Liver (tissue), 8 donors: ENCODE measurements at regions not wholly inside any gene's neighbourhood (a gene's known extent, or its start where the extent isn't known, plus 50 kb on each side); places are given as distances from the start of the nearest gene placed in this dataset.
"Not testable (repeated sequence)": the region's sequence is repeated elsewhere in the genome, so short reads cannot be mapped to it uniquely, and the experiment has no call there.

Experiments
- DNase-seq: peaks from one replicate; pipeline ENCODE4 v3.0.0-alpha.2; 2017; ENCODE audit warnings: low spot score
- H3K27ac ChIP-seq, 2 donors: one replicate each; pipeline ENCODE4 v1.7.0; 2013; ENCODE audit warnings: inconsistent platforms in 2 of 2, low read length in 2 of 2, control low read depth in 1 of 2, low read depth in 1 of 2, mild to moderate bottlenecking in 1 of 2
- H3K27me3 ChIP-seq, 4 donors: one replicate each; pipeline versions ENCODE4 v1.6.1 to v1.7.0; 2013; ENCODE audit warnings: low read length in 3 of 4, inconsistent platforms in 1 of 4, mild to moderate bottlenecking in 1 of 4, moderate library complexity in 1 of 4; ENCODE audit not compliant: control insufficient read depth in 4 of 4, insufficient read depth in 4 of 4
- H3K36me3 ChIP-seq, 4 donors: one replicate each; pipeline versions ENCODE4 v1.6.1 to v1.7.0; 2013; ENCODE audit warnings: low read length in 3 of 4, mild to moderate bottlenecking in 3 of 4, low read depth in 1 of 4, moderate library complexity in 1 of 4; ENCODE audit not compliant: control insufficient read depth in 4 of 4, insufficient read depth in 3 of 4
- H3K4me1 ChIP-seq, 4 donors: one replicate each; pipeline versions ENCODE4 v1.6.1 to v1.7.0; 2013; ENCODE audit warnings: low read length in 3 of 4, mild to moderate bottlenecking in 3 of 4, moderate library complexity in 1 of 4; ENCODE audit not compliant: control insufficient read depth in 4 of 4, insufficient read depth in 4 of 4
- H3K4me3 ChIP-seq, 3 donors: one replicate each; pipeline versions ENCODE4 v1.6.1 to v1.7.0; 2013; ENCODE audit warnings: low read length in 3 of 3, control low read depth in 1 of 3, low read depth in 1 of 3, mild to moderate bottlenecking in 1 of 3
- H3K9ac ChIP-seq, 2 donors: one replicate each; pipeline ENCODE4 v1.7.0; 2013; ENCODE audit warnings: low read length in 2 of 2, mild to moderate bottlenecking in 2 of 2, moderate library complexity in 2 of 2, control low read depth in 1 of 2, low read depth in 1 of 2
- H3K9me3 ChIP-seq, 4 donors: one replicate each; pipeline versions ENCODE4 v1.6.1 to v1.7.0; 2013; ENCODE audit warnings: low read length in 3 of 4; ENCODE audit not compliant: control insufficient read depth in 4 of 4
- ATF3 ChIP-seq: IDR thresholded peaks from 2 replicates; pipeline ENCODE4 v1.6.1; 2016; ENCODE audit warnings: antibody characterized with exemption
- CTCF ChIP-seq: fragments of 150-350 bp; IDR thresholded peaks from 2 replicates; pipeline ENCODE4 v1.5.1; 2017; ENCODE audit warnings: improper control_type of control experiment, low read depth, low read length; ENCODE audit not compliant: missing input control
- EGR1 ChIP-seq, 2 donors: IDR thresholded peaks; 2 replicates each; pipeline ENCODE4 v1.6.1; 2016 to 2018; ENCODE audit warnings: antibody characterized with exemption in 2 of 2, low read depth in 2 of 2
- FOXA1 ChIP-seq: IDR thresholded peaks from 2 replicates; pipeline ENCODE4 v1.6.1; 2016; ENCODE audit warnings: antibody characterized with exemption
- FOXA2 ChIP-seq: IDR thresholded peaks from 2 replicates; pipeline ENCODE4 v1.6.1; 2016; ENCODE audit warnings: antibody characterized with exemption
- GABPA ChIP-seq, 2 donors: IDR thresholded peaks in 1 of 2; conservative IDR thresholded peaks in 1 of 2; 2 replicates each; pipeline ENCODE4 v1.6.1; 2016; ENCODE audit warnings: antibody characterized with exemption in 2 of 2, mild to moderate bottlenecking in 1 of 2, moderate library complexity in 1 of 2
- HNF4A ChIP-seq, 2 donors: conservative IDR thresholded peaks; 2 replicates each; pipeline ENCODE4 v1.6.1; 2016; ENCODE audit warnings: antibody characterized with exemption in 2 of 2, mild to moderate bottlenecking in 2 of 2
- HNF4G ChIP-seq: IDR thresholded peaks from 2 replicates; pipeline ENCODE4 v1.6.1; 2016; ENCODE audit warnings: antibody characterized with exemption
- MAX ChIP-seq: IDR thresholded peaks from 2 replicates; pipeline ENCODE4 v1.6.1; 2016; ENCODE audit warnings: antibody characterized with exemption
- NR2F2 ChIP-seq: IDR thresholded peaks from 2 replicates; pipeline ENCODE4 v1.6.1; 2016; ENCODE audit warnings: antibody characterized with exemption
- REST ChIP-seq: IDR thresholded peaks from 2 replicates; pipeline ENCODE4 v1.6.1; 2016; ENCODE audit warnings: antibody characterized with exemption, mild to moderate bottlenecking
- RXRA ChIP-seq, 2 donors: IDR thresholded peaks; 2 replicates each; pipeline ENCODE4 v1.6.1; 2017 to 2018; ENCODE audit warnings: antibody characterized with exemption in 2 of 2, mild to moderate bottlenecking in 1 of 2
- SP1 ChIP-seq: IDR thresholded peaks from 2 replicates; pipeline ENCODE4 v1.6.1; 2018; ENCODE audit warnings: antibody characterized with exemption, mild to moderate bottlenecking
- TAF1 ChIP-seq: conservative IDR thresholded peaks from 2 replicates; pipeline ENCODE4 v1.6.1; 2016; ENCODE audit warnings: antibody characterized with exemption, mild to moderate bottlenecking
- WGBS: extraction: QIAGEN DNeasy Blood & Tissue Kit; methylation state at CpG from one replicate; pipeline ENCODE4 v1.1.7; 2013; 5-methylcytosine and 5-hydroxymethylcytosine counted together
- donor health status: healthy.
- donor health status: healthy.
- donor health status: healthy.
- donor health status: healthy.
- donor health status: healthy.

DNA sequence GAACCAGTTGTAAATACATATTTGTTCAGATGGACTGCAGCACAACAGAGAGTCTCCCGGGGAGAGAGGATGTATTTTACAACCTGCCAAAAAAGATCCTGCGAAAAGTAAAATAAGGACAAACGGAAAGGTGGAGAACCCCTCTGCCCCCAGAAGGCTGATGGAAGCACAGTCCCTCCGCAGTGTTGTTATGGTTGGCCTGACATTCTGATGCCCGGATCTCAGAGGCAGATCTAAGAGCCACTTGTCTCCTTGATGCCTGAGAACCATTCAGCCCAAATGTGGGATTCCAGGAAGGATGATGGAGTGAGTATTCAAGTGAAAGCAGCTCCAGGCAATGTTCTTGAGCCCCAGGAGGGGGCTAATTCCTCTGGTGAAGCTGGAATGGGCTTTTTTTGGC, 458.7 kb downstream of the ZNF536 start (continued):
- TF ChIP-seq CTCF (no peak), GABPA (IDR thresholded peaks at IDR 0.05 in 1 of 2, conservative IDR thresholded peaks at IDR 0.05 in 1 of 2) (no peak), REST (no peak), RXRA (IDR thresholded peaks at IDR 0.05) (no peak)

- H3K4me3 ChIP-seq, H3K27me3 ChIP-seq, H3K36me3 ChIP-seq, H3K9me3 ChIP-seq, H3K9ac ChIP-seq, DNase-seq, H3K4me1 ChIP-seq, H3K27ac ChIP-seq: not testable (repeated sequence)
- WGBS, result 84% methylated on average over 5 of the region's 5 CpGs
These were observed 453.3 kb downstream of the ZNF536 start for GRCh38 chr19:30825505-30825904.

- DNase-seq, result no peak
- no peaks in the 10 kb centered on the region for H3K36me3 ChIP-seq
- no peak overlapping the region for H3K27ac ChIP-seq
- no peaks in the 10 kb centered on the region for H3K27me3 ChIP-seq
- 68% methylated on average over 2 of the region's 2 CpGs for WGBS
- H3K4me1 ChIP-seq, result no peaks in the 10 kb centered on the region
- peaks cover 0 to 6% (median 1%) of the 10 kb centered on the region in 4 donors for H3K9me3 ChIP-seq
- H3K9ac ChIP-seq, result no peak overlapping the region
- TF ChIP-seq SP1 (no peak), TAF1 (no peak), HNF4A (conservative IDR thresholded peaks at IDR 0.05) (no peak), EGR1 (IDR thresholded peaks at IDR 0.05; ENCODE audit: low read depth in 2 of 2) (no peak), CTCF (no peak), ATF3 (no peak), RXRA (IDR thresholded peaks at IDR 0.05) (no peak), FOXA2 (no peak), NR2F2 (no peak), MAX (no peak), HNF4G (no peak), FOXA1 (no peak)
- no peak overlapping the region for H3K4me3 ChIP-seq
These were observed 452.6 kb downstream of the ZNF536 start for GRCh38 chr19:30824809-30825208.
